Activated naive CD8-positive, alpha-beta T cell treated with anti-CD3 and anti-CD28 coated beads, Interleukin-2, amount 10 ng/mL, durations not matched to agents 7 days and 5 days (primary cell): ENCODE measurements at regions not wholly inside any gene's neighbourhood (a gene's known extent, or its start where the extent isn't known, plus 50 kb on each side); places are given as distances from the start of the nearest gene placed in this dataset.

Experiments
- ATAC-seq: fragments of 150-1000 bp; cut with Tn5 transposase; one replicate; pipeline ENCODE4 v1.10.0; 2021; ENCODE audit warnings: low read depth, moderate library complexity
- POLR2A ChIA-PET: fragments of 350-600 bp; sonication (Branson Sonifier 250); formaldehyde crosslinking; loops from one replicate; lab custom pipeline; 2021; ENCODE audit warnings: antibody characterized with exemption; lab: Charles Lee
- DNase-seq: peaks from one replicate; pipeline ENCODE4 v3.0.0; 2021
- H3K27ac Mint-ChIP-seq: one replicate; pipeline ENCODE4 v1.8.0; 2022; ENCODE audit warnings: mild to moderate bottlenecking, mixed read lengths
- H3K27me3 Mint-ChIP-seq: one replicate; pipeline ENCODE4 v1.8.0; 2022; ENCODE audit warnings: mild to moderate bottlenecking, moderate library complexity, mixed read lengths
- H3K36me3 Mint-ChIP-seq: one replicate; pipeline ENCODE4 v1.8.0; 2021; ENCODE audit warnings: mild to moderate bottlenecking, mixed read lengths
- H3K4me1 Mint-ChIP-seq: one replicate; pipeline ENCODE4 v1.8.0; 2021; ENCODE audit warnings: mixed read lengths
- H3K4me3 Mint-ChIP-seq: one replicate; pipeline ENCODE4 v1.8.0; 2022; ENCODE audit warnings: mild to moderate bottlenecking, moderate library complexity, mixed read lengths
- H3K9me3 Mint-ChIP-seq: one replicate; pipeline ENCODE4 v1.8.0; 2021; ENCODE audit warnings: mixed read lengths

- POLR2A ChIA-PET = no interaction called here
- no peak for DNase-seq
- no peak overlapping the region for H3K4me3 Mint-ChIP-seq
- no peaks in the 10 kb centered on the region for H3K27me3 Mint-ChIP-seq
- H3K9me3 Mint-ChIP-seq = no peaks in the 10 kb centered on the region
- no peak for ATAC-seq
- no peaks in the 10 kb centered on the region for H3K4me1 Mint-ChIP-seq
- H3K27ac Mint-ChIP-seq = no peak overlapping the region
- no peaks in the 10 kb centered on the region for H3K36me3 Mint-ChIP-seq
Observed at GRCh38 chr6:54718541-54719023, 128.0 kb upstream of the FAM83B start.

- ATAC-seq (no peak), DNase-seq (no peak)
- POLR2A ChIA-PET = no interaction called here
- H3K27me3 Mint-ChIP-seq = no peaks in the 10 kb centered on the region
- H3K4me1 Mint-ChIP-seq = no peaks in the 10 kb centered on the region
- H3K4me3 Mint-ChIP-seq = no peak overlapping the region
- H3K36me3 Mint-ChIP-seq = no peaks in the 10 kb centered on the region
- no peaks in the 10 kb centered on the region for H3K9me3 Mint-ChIP-seq
- no peak overlapping the region for H3K27ac Mint-ChIP-seq
Observed at GRCh38 chr6:54719131-54719530, 127.4 kb upstream of the FAM83B start.

- no peaks in the 10 kb centered on the region for H3K27me3 Mint-ChIP-seq
- no peak overlapping the region for H3K4me3 Mint-ChIP-seq
- H3K27ac Mint-ChIP-seq = no peak overlapping the region
- POLR2A ChIA-PET = no interaction called here
- H3K36me3 Mint-ChIP-seq = no peaks in the 10 kb centered on the region
- H3K9me3 Mint-ChIP-seq = no peaks in the 10 kb centered on the region
- H3K4me1 Mint-ChIP-seq = no peaks in the 10 kb centered on the region
- ATAC-seq = no peak
- DNase-seq = no peak
Observed at GRCh38 chr6:54719633-54720032, 126.9 kb upstream of the FAM83B start.

GRCh38 chr6:54722328-54722727 is 124.2 kb upstream of the FAM83B start:
- POLR2A ChIA-PET = no interaction called here
- Mint-ChIP-seq H3K9me3 (no peaks in the 10 kb centered on the region), H3K4me1 (no peaks in the 10 kb centered on the region), H3K27ac (no peak overlapping the region), H3K27me3 (no peaks in the 10 kb centered on the region), H3K4me3 (no peak overlapping the region), H3K36me3 (no peaks in the 10 kb centered on the region)
- no peak for DNase-seq
- no peak for ATAC-seq

GRCh38 chr6:54729716-54730115 is 116.9 kb upstream of the FAM83B start:
- no peak overlapping the region for H3K4me3 Mint-ChIP-seq
- DNase-seq = no peak
- POLR2A ChIA-PET = no interaction called here
- no peak for ATAC-seq
- H3K27ac Mint-ChIP-seq = no peak overlapping the region
- no peaks in the 10 kb centered on the region for H3K36me3 Mint-ChIP-seq
- H3K27me3 Mint-ChIP-seq = no peaks in the 10 kb centered on the region
- peaks cover 4% of the 10 kb centered on the region for H3K9me3 Mint-ChIP-seq
- H3K4me1 Mint-ChIP-seq = no peaks in the 10 kb centered on the region

- Mint-ChIP-seq H3K27me3 (no peaks in the 10 kb centered on the region), H3K36me3 (no peaks in the 10 kb centered on the region), H3K4me3 (no peak overlapping the region), H3K4me1 (no peaks in the 10 kb centered on the region), H3K9me3 (peaks cover 5% of the 10 kb centered on the region), H3K27ac (no peak overlapping the region)
- DNase-seq (no peak), ATAC-seq (no peak)
- POLR2A ChIA-PET = no interaction called here
Observed at GRCh38 chr6:54730767-54731630, 115.6 kb upstream of the FAM83B start.

GRCh38 chr6:54737247-54737646 is 109.3 kb upstream of the FAM83B start:
- Mint-ChIP-seq H3K36me3 (no peaks in the 10 kb centered on the region), H3K27ac (no peak overlapping the region), H3K4me3 (no peak overlapping the region), H3K9me3 (peaks cover 7% of the 10 kb centered on the region), H3K27me3 (no peaks in the 10 kb centered on the region), H3K4me1 (no peaks in the 10 kb centered on the region)
- POLR2A ChIA-PET = no interaction called here
- DNase-seq (no peak), ATAC-seq (no peak)

GRCh38 chr6:54747955-54748354 is 98.6 kb upstream of the FAM83B start:
- H3K27me3 Mint-ChIP-seq = no peaks in the 10 kb centered on the region
- H3K36me3 Mint-ChIP-seq = no peaks in the 10 kb centered on the region
- no peaks in the 10 kb centered on the region for H3K4me1 Mint-ChIP-seq
- peaks cover 1% of the 10 kb centered on the region for H3K9me3 Mint-ChIP-seq
- POLR2A ChIA-PET = no interaction called here
- no peak for ATAC-seq
- DNase-seq = no peak
- no peak overlapping the region for H3K27ac Mint-ChIP-seq
- H3K4me3 Mint-ChIP-seq = no peak overlapping the region

- Mint-ChIP-seq H3K27ac (no peak overlapping the region), H3K27me3 (no peaks in the 10 kb centered on the region), H3K4me1 (no peaks in the 10 kb centered on the region), H3K36me3 (no peaks in the 10 kb centered on the region), H3K4me3 (no peak overlapping the region), H3K9me3 (no peaks in the 10 kb centered on the region)
- DNase-seq (no peak), ATAC-seq (no peak)
- POLR2A ChIA-PET = no interaction called here
Observed at GRCh38 chr6:54754406-54754805, 92.2 kb upstream of the FAM83B start.

- H3K9me3 Mint-ChIP-seq = no peaks in the 10 kb centered on the region
- POLR2A ChIA-PET = no interaction called here
- H3K4me1 Mint-ChIP-seq = no peaks in the 10 kb centered on the region
- DNase-seq = no peak
- H3K4me3 Mint-ChIP-seq = no peak overlapping the region
- no peaks in the 10 kb centered on the region for H3K36me3 Mint-ChIP-seq
- no peak overlapping the region for H3K27ac Mint-ChIP-seq
- no peak for ATAC-seq
- H3K27me3 Mint-ChIP-seq = no peaks in the 10 kb centered on the region
Observed at GRCh38 chr6:54758340-54758739, 88.2 kb upstream of the FAM83B start.

- Mint-ChIP-seq H3K36me3 (no peaks in the 10 kb centered on the region), H3K4me1 (no peaks in the 10 kb centered on the region), H3K4me3 (no peak overlapping the region), H3K9me3 (no peaks in the 10 kb centered on the region), H3K27me3 (no peaks in the 10 kb centered on the region), H3K27ac (no peak overlapping the region)
- POLR2A ChIA-PET = no interaction called here
- ATAC-seq = no peak
- no peak for DNase-seq
Observed at GRCh38 chr6:54768494-54768893, 78.1 kb upstream of the FAM83B start.

GRCh38 chr6:54770328-54770727 is 76.2 kb upstream of the FAM83B start:
- DNase-seq = no peak
- H3K36me3 Mint-ChIP-seq = no peaks in the 10 kb centered on the region
- H3K4me3 Mint-ChIP-seq = no peak overlapping the region
- H3K27me3 Mint-ChIP-seq = no peaks in the 10 kb centered on the region
- ATAC-seq = no peak
- POLR2A ChIA-PET = no interaction called here
- H3K4me1 Mint-ChIP-seq = no peaks in the 10 kb centered on the region
- H3K9me3 Mint-ChIP-seq = no peaks in the 10 kb centered on the region
- H3K27ac Mint-ChIP-seq = no peak overlapping the region

- no peaks in the 10 kb centered on the region for H3K4me1 Mint-ChIP-seq
- H3K4me3 Mint-ChIP-seq = no peak overlapping the region
- no peaks in the 10 kb centered on the region for H3K27me3 Mint-ChIP-seq
- no peak overlapping the region for H3K27ac Mint-ChIP-seq
- ATAC-seq = no peak
- peaks cover 4% of the 10 kb centered on the region for H3K9me3 Mint-ChIP-seq
- POLR2A ChIA-PET = no interaction called here
- DNase-seq = no peak
- no peaks in the 10 kb centered on the region for H3K36me3 Mint-ChIP-seq
Observed at GRCh38 chr6:54771968-54772367, 74.6 kb upstream of the FAM83B start.

GRCh38 chr6:54772610-54773009 is 74.0 kb upstream of the FAM83B start:
- no peak for DNase-seq
- Mint-ChIP-seq H3K36me3 (no peaks in the 10 kb centered on the region), H3K27ac (no peak overlapping the region), H3K4me3 (no peak overlapping the region), H3K27me3 (no peaks in the 10 kb centered on the region), H3K4me1 (no peaks in the 10 kb centered on the region), H3K9me3 (peaks cover 7% of the 10 kb centered on the region)
- POLR2A ChIA-PET = no interaction called here
- ATAC-seq = no peak
